ENCODE measurements at regions not wholly inside any gene's neighbourhood (a gene's known extent, or its start where the extent isn't known, plus 50 kb on each side); places are given as distances from the start of the nearest gene placed in this dataset.
"Not testable (repeated sequence)": the region's sequence is repeated elsewhere in the genome, so short reads cannot be mapped to it uniquely, and the experiment has no call there.

DNA sequence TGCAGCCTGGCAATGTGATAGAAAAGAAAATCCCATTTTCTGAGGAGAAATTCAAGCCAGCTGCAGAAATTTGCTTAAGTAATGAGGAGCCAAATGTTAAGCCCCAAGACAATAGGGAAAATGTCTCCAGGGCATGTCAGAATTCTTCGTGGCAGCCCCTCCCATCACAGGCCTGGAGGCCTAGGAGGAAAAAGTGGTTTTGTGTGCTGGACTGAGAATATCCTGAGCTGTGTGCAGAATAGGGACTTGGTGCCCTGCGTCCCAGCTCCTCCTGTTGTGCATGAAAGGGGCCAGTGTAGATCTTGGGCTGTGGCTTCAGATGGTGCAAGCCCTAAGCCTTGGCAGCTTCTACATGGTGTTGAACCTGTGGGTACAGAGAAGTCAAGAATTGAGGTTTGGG, 948.3 kb downstream of the METTL15 start:
- TF ChIP-seq, protein P1, sequence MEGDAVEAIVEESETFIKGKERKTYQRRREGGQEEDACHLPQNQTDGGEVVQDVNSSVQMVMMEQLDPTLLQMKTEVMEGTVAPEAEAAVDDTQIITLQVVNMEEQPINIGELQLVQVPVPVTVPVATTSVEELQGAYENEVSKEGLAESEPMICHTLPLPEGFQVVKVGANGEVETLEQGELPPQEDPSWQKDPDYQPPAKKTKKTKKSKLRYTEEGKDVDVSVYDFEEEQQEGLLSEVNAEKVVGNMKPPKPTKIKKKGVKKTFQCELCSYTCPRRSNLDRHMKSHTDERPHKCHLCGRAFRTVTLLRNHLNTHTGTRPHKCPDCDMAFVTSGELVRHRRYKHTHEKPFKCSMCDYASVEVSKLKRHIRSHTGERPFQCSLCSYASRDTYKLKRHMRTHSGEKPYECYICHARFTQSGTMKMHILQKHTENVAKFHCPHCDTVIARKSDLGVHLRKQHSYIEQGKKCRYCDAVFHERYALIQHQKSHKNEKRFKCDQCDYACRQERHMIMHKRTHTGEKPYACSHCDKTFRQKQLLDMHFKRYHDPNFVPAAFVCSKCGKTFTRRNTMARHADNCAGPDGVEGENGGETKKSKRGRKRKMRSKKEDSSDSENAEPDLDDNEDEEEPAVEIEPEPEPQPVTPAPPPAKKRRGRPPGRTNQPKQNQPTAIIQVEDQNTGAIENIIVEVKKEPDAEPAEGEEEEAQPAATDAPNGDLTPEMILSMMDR (IDR thresholded peaks at IDR 0.05; ENCODE audit: insufficient read depth, low read length) = not testable (repeated sequence)
- not testable (repeated sequence) for TF ChIP-seq POLR2AphosphoS5 (IDR thresholded peaks at IDR 0.05; ENCODE audit: low read depth)

All from HL-60 (cell line).